GM12872 (cell line): ENCODE measurements at regions not wholly inside any gene's neighbourhood (a gene's known extent, or its start where the extent isn't known, plus 50 kb on each side); places are given as distances from the start of the nearest gene placed in this dataset.

Experiments
- CTCF ChIP-seq: IDR thresholded peaks from 3 replicates; pipeline ENCODE4 v1.5.1; 2011; ENCODE audit warnings: low read depth, mild to moderate bottlenecking, low read length, moderate library complexity; ENCODE audit not compliant: insufficient read depth

- 0 out of 3 replicates have a peak, but pooled peaks have one; percentile 22 for TF ChIP-seq CTCF
Measured at GRCh38 chr20:52783769-52784168, 188.4 kb upstream of the TSHZ2 start.

- TF ChIP-seq CTCF, result no peak
Measured at GRCh38 chr20:52780462-52780861, 191.7 kb upstream of the TSHZ2 start.

- TF ChIP-seq CTCF, result no peak
Measured at GRCh38 chr20:52779125-52779524, 193.0 kb upstream of the TSHZ2 start.

GRCh38 chr20:52777171-52777570 is 195.0 kb upstream of the TSHZ2 start:
- TF ChIP-seq CTCF, result no peak

GRCh38 chr20:52775786-52776185 is 196.4 kb upstream of the TSHZ2 start:
- TF ChIP-seq CTCF, result no peak

GRCh38 chr20:52768694-52769093 is 203.5 kb upstream of the TSHZ2 start:
- no peak for TF ChIP-seq CTCF

- TF ChIP-seq CTCF, result no peak
Measured at GRCh38 chr20:52766645-52767435, 205.3 kb upstream of the TSHZ2 start.
